Stomach (tissue), 4 donors: ENCODE measurements at regions not wholly inside any gene's neighbourhood (a gene's known extent, or its start where the extent isn't known, plus 50 kb on each side); places are given as distances from the start of the nearest gene placed in this dataset.

Experiments
- CTCF ChIP-seq, 7 experiments: fragments of 450-650 bp in 4 of 7; fragments of 200-600 bp in 3 of 7; sonication (generic) in 3 of 7; IDR thresholded peaks; one replicate each; pipeline ENCODE4 v1.5.1; 2016 to 2019; ENCODE audit warnings: antibody characterized with exemption in 7 of 7, control low read depth in 2 of 7, mild to moderate bottlenecking in 1 of 7
- EP300 ChIP-seq: sonication (generic); formaldehyde crosslinking; IDR thresholded peaks from one replicate; pipeline ENCODE4 v1.6.1; 2017; ENCODE audit warnings: antibody characterized with exemption

GRCh38 chr6:119517428-119517827 lies 167.9 kb upstream of the MAN1A1 start:
- TF ChIP-seq CTCF (IDR thresholded peaks at IDR 0.05) (no peak), EP300 (no peak)
